ENCODE measurements at regions not wholly inside any gene's neighbourhood (a gene's known extent, or its start where the extent isn't known, plus 50 kb on each side); places are given as distances from the start of the nearest gene placed in this dataset.
"Not testable (repeated sequence)": the region's sequence is repeated elsewhere in the genome, so short reads cannot be mapped to it uniquely, and the experiment has no call there.

DNA sequence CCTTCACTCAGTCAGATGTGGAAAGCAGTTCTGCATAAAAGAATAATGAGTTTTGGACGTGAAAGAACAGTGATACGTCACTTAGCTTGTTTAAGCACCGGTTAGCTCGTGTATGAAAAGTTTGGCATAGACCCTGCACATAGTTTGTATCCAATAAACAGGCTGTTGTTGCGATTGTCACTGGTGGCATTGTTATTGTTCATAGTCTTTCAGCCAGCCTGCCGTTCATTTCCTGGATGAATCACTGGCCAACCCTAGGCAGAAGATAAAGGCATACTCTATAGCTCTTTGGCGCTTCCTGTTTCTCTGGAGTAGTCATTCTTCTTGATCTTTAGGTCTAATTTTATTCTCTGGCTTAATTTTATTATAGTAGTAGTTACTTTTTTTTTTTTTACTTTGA is 57.8 kb upstream of the ANKRD30A start:
- no peak overlapping the region for H3K9ac ChIP-seq (ENCODE audit: low read length)
- no peaks in the 10 kb centered on the region for H3K36me3 ChIP-seq (ENCODE audit: control insufficient read depth, insufficient read depth, low read length)
- no peaks in the 10 kb centered on the region for H3K9me3 ChIP-seq (ENCODE audit: control insufficient read depth, low read length)
- no peak overlapping the region for H3K4me3 ChIP-seq (ENCODE audit: low read length)
- no peaks in the 10 kb centered on the region for H3K4me1 ChIP-seq (ENCODE audit: control insufficient read depth, insufficient read depth, low read length)
- H3K27me3 ChIP-seq (ENCODE audit: control insufficient read depth, insufficient read depth, low read length): no peaks in the 10 kb centered on the region

GRCh38 chr10:37062296-37062695 is 63.1 kb upstream of the ANKRD30A start:
- not testable (repeated sequence) for H3K27me3 ChIP-seq (ENCODE audit: control insufficient read depth, insufficient read depth, low read length); H3K4me3 ChIP-seq (ENCODE audit: low read length); H3K4me1 ChIP-seq (ENCODE audit: control insufficient read depth, insufficient read depth, low read length)

GRCh38 chr10:37057261-37057660 is 68.1 kb upstream of the ANKRD30A start:
- H3K36me3 ChIP-seq (ENCODE audit: control insufficient read depth, insufficient read depth, low read length): no peaks in the 10 kb centered on the region
- no peaks in the 10 kb centered on the region for H3K27me3 ChIP-seq (ENCODE audit: control insufficient read depth, insufficient read depth, low read length)
- no peak overlapping the region for H3K4me3 ChIP-seq (ENCODE audit: low read length)
- H3K4me1 ChIP-seq (ENCODE audit: control insufficient read depth, insufficient read depth, low read length): no peaks in the 10 kb centered on the region
- no peak overlapping the region for H3K9ac ChIP-seq (ENCODE audit: low read length)
- no peaks in the 10 kb centered on the region for H3K9me3 ChIP-seq (ENCODE audit: control insufficient read depth, low read length)

More at GRCh38 chr10:37062296-37062695, 63.1 kb upstream of the ANKRD30A start:
- H3K9me3 ChIP-seq (ENCODE audit: control insufficient read depth, low read length); H3K9ac ChIP-seq (ENCODE audit: low read length); H3K36me3 ChIP-seq (ENCODE audit: control insufficient read depth, insufficient read depth, low read length): not testable (repeated sequence)

DNA sequence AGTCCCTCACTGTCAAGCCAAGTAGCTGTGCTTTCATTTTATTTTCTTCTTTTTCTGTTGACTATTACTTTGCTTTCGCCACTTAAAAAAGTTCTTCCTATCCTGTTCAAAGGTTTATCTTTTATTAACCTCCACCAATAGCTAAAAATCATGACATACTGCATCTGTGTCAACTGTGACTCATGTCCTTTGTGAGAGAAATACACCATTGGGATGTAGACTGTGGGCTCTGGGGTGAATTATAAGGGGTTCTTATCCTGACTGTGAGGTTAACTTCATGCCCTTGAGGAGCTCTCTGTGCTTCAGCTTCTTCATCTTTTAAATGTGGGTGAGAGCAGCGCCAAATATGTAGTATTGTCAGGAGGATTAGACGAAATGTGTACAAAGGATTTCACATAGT is 71.9 kb upstream of the ANKRD30A start:
- H3K4me3 ChIP-seq (ENCODE audit: low read length): no peak overlapping the region
- no peaks in the 10 kb centered on the region for H3K4me1 ChIP-seq (ENCODE audit: control insufficient read depth, insufficient read depth, low read length)
- no peaks in the 10 kb centered on the region for H3K36me3 ChIP-seq (ENCODE audit: control insufficient read depth, insufficient read depth, low read length)
- no peaks in the 10 kb centered on the region for H3K27me3 ChIP-seq (ENCODE audit: control insufficient read depth, insufficient read depth, low read length)
- H3K9me3 ChIP-seq (ENCODE audit: control insufficient read depth, low read length): no peaks in the 10 kb centered on the region
- H3K9ac ChIP-seq (ENCODE audit: low read length): no peak overlapping the region

DNA sequence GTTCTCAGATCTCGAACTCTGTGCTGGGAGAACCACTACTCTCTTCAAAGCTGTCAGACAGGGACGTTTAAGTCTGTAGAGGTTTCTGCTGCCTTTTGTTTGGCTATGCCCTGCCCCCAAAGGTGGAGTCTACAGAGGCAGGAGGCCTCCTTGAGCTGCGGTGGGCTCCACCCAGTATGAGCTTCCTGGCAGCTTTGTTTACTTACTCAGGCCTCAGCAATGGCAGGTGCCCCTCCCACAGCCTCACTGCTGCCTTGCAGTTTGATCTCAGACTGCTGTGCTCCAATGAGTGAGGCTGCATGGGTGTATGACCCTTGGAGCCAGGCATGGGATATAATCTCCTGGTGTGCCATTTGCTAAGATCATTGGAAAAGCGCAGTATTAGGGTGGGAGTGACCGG is 75.4 kb upstream of the ANKRD30A start:
- not testable (repeated sequence) for H3K4me1 ChIP-seq (ENCODE audit: control insufficient read depth, insufficient read depth, low read length); H3K9ac ChIP-seq (ENCODE audit: low read length); H3K36me3 ChIP-seq (ENCODE audit: control insufficient read depth, insufficient read depth, low read length); H3K4me3 ChIP-seq (ENCODE audit: low read length); H3K9me3 ChIP-seq (ENCODE audit: control insufficient read depth, low read length); H3K27me3 ChIP-seq (ENCODE audit: control insufficient read depth, insufficient read depth, low read length)

- not testable (repeated sequence) for H3K9me3 ChIP-seq (ENCODE audit: control insufficient read depth, low read length); H3K27me3 ChIP-seq (ENCODE audit: control insufficient read depth, insufficient read depth, low read length); H3K36me3 ChIP-seq (ENCODE audit: control insufficient read depth, insufficient read depth, low read length); H3K9ac ChIP-seq (ENCODE audit: low read length); H3K4me3 ChIP-seq (ENCODE audit: low read length); H3K4me1 ChIP-seq (ENCODE audit: control insufficient read depth, insufficient read depth, low read length)
Observed at GRCh38 chr10:37044319-37044718, 81.1 kb upstream of the ANKRD30A start.

GRCh38 chr10:37035853-37036252 is 89.5 kb upstream of the ANKRD30A start:
- H3K4me1 ChIP-seq (ENCODE audit: control insufficient read depth, insufficient read depth, low read length): no peaks in the 10 kb centered on the region
- H3K36me3 ChIP-seq (ENCODE audit: control insufficient read depth, insufficient read depth, low read length): no peaks in the 10 kb centered on the region
- H3K9ac ChIP-seq (ENCODE audit: low read length): no peak overlapping the region
- H3K27me3 ChIP-seq (ENCODE audit: control insufficient read depth, insufficient read depth, low read length): no peaks in the 10 kb centered on the region
- H3K9me3 ChIP-seq (ENCODE audit: control insufficient read depth, low read length): no peaks in the 10 kb centered on the region
- no peak overlapping the region for H3K4me3 ChIP-seq (ENCODE audit: low read length)

- no peaks in the 10 kb centered on the region for H3K36me3 ChIP-seq (ENCODE audit: control insufficient read depth, insufficient read depth, low read length)
- no peaks in the 10 kb centered on the region for H3K4me1 ChIP-seq (ENCODE audit: control insufficient read depth, insufficient read depth, low read length)
- H3K9me3 ChIP-seq (ENCODE audit: control insufficient read depth, low read length): no peaks in the 10 kb centered on the region
Observed at GRCh38 chr10:37015498-37015897, 109.9 kb upstream of the ANKRD30A start.

DNA sequence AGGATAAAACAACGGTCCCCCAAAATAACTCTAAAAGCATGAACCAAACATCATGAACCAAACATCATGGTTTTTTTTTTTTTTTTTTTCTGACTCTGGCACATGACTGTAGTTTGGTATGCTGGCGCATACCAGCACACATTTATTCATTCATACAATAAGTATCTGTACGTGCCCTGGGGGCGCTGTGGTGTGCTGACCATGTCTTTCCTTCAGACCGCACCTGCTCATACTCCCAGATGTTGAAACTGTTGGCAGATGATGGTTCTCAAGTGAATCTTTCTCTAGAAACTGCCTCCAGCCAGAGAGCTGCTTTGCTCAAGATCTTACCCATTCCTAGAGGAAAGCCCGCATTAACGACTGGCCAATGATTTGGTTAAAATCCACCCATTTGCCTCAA is 114.7 kb upstream of the ANKRD30A start:
- Histone ChIP-seq H3K9ac (ENCODE audit: low read length) (no peak overlapping the region), H3K27me3 (ENCODE audit: control insufficient read depth, insufficient read depth, low read length) (no peaks in the 10 kb centered on the region), H3K9me3 (ENCODE audit: control insufficient read depth, low read length) (no peaks in the 10 kb centered on the region), H3K36me3 (ENCODE audit: control insufficient read depth, insufficient read depth, low read length) (no peaks in the 10 kb centered on the region), H3K4me1 (ENCODE audit: control insufficient read depth, insufficient read depth, low read length) (no peaks in the 10 kb centered on the region), H3K4me3 (ENCODE audit: low read length) (no peak overlapping the region)

More at GRCh38 chr10:37015498-37015897, 109.9 kb upstream of the ANKRD30A start:
- H3K4me3 ChIP-seq (ENCODE audit: low read length): no peak overlapping the region
- H3K9ac ChIP-seq (ENCODE audit: low read length): no peak overlapping the region
- no peaks in the 10 kb centered on the region for H3K27me3 ChIP-seq (ENCODE audit: control insufficient read depth, insufficient read depth, low read length)

GRCh38 chr10:37008276-37008675 is 117.1 kb upstream of the ANKRD30A start:
- not testable (repeated sequence) for H3K4me1 ChIP-seq (ENCODE audit: control insufficient read depth, insufficient read depth, low read length)

GRCh38 chr10:37003126-37003525 is 122.3 kb upstream of the ANKRD30A start:
- Histone ChIP-seq H3K4me3 (ENCODE audit: low read length) (no peak overlapping the region), H3K9me3 (ENCODE audit: control insufficient read depth, low read length) (no peaks in the 10 kb centered on the region), H3K27me3 (ENCODE audit: control insufficient read depth, insufficient read depth, low read length) (no peaks in the 10 kb centered on the region), H3K9ac (ENCODE audit: low read length) (no peak overlapping the region), H3K4me1 (ENCODE audit: control insufficient read depth, insufficient read depth, low read length) (no peaks in the 10 kb centered on the region), H3K36me3 (ENCODE audit: control insufficient read depth, insufficient read depth, low read length) (no peaks in the 10 kb centered on the region)

More at GRCh38 chr10:37008276-37008675, 117.1 kb upstream of the ANKRD30A start:
- not testable (repeated sequence) for H3K27me3 ChIP-seq (ENCODE audit: control insufficient read depth, insufficient read depth, low read length); H3K9ac ChIP-seq (ENCODE audit: low read length); H3K36me3 ChIP-seq (ENCODE audit: control insufficient read depth, insufficient read depth, low read length); H3K9me3 ChIP-seq (ENCODE audit: control insufficient read depth, low read length); H3K4me3 ChIP-seq (ENCODE audit: low read length)

DNA sequence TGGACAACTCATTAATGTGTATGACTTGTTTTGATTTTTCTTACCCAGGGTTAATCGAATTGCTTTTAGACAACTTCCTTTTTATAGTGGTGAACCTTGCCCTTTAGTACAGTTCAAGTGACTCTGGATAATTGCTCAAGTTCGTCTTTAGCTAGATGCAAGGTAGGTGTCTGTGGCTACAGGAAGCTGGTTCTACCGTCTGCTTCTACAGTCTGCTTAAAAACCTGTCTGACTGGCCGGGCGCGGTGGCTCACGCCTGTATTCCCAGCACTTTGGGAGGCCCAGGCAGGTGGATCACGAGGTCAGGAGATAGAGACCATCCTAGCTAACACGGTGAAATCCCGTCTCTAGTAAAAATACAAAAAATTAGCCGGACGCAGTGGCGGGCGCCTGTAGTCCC is 129.6 kb upstream of the ANKRD30A start:
- not testable (repeated sequence) for H3K27me3 ChIP-seq (ENCODE audit: control insufficient read depth, insufficient read depth, low read length); H3K9me3 ChIP-seq (ENCODE audit: control insufficient read depth, low read length); H3K4me1 ChIP-seq (ENCODE audit: control insufficient read depth, insufficient read depth, low read length); H3K36me3 ChIP-seq (ENCODE audit: control insufficient read depth, insufficient read depth, low read length); H3K4me3 ChIP-seq (ENCODE audit: low read length); H3K9ac ChIP-seq (ENCODE audit: low read length)

DNA sequence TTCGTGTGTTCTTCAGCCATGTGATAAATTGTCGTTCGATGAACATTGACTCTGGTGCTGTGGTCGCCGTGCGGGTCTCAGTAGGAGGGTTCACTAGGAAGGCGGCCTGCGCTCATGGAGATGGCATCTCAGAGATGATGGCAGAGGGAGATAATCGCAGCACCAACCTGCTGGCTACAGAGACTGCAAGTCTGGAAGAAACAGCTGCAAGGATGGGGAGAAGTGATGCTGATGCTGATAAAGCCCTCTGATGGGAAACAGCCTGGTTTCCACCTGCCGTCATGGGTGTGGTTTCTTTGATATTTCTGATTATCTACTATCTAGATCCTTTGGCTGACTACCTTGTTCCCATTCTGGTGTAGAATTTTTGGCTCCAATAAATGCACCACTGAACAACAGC is 130.5 kb upstream of the ANKRD30A start:
- Histone ChIP-seq H3K4me1 (ENCODE audit: control insufficient read depth, insufficient read depth, low read length) (no peaks in the 10 kb centered on the region), H3K4me3 (ENCODE audit: low read length) (no peak overlapping the region), H3K9ac (ENCODE audit: low read length) (no peak overlapping the region), H3K27me3 (ENCODE audit: control insufficient read depth, insufficient read depth, low read length) (no peaks in the 10 kb centered on the region), H3K36me3 (ENCODE audit: control insufficient read depth, insufficient read depth, low read length) (no peaks in the 10 kb centered on the region), H3K9me3 (ENCODE audit: control insufficient read depth, low read length) (no peaks in the 10 kb centered on the region)
